WTC11 (cell line): ENCODE measurements at regions not wholly inside any gene's neighbourhood (a gene's known extent, or its start where the extent isn't known, plus 50 kb on each side); places are given as distances from the start of the nearest gene placed in this dataset.
"Not testable (repeated sequence)": the region's sequence is repeated elsewhere in the genome, so short reads cannot be mapped to it uniquely, and the experiment has no call there.

Experiments
- ATF1 ChIP-seq: sonication (generic); formaldehyde crosslinking; IDR thresholded peaks from 2 replicates; pipeline ENCODE4 v1.8.1; 2023; ENCODE audit warnings: mild to moderate bottlenecking, moderate library complexity, missing genetic modification reagents
- ESRRA ChIP-seq: sonication (generic); formaldehyde crosslinking; IDR thresholded peaks from 2 replicates; pipeline ENCODE4 v1.8.1; 2022; ENCODE audit warnings: mild to moderate bottlenecking, missing genetic modification reagents, borderline replicate concordance
- MAX ChIP-seq: sonication (generic); formaldehyde crosslinking; IDR thresholded peaks from 2 replicates; pipeline ENCODE4 v1.8.0; 2022; ENCODE audit warnings: mild to moderate bottlenecking, missing genetic modification reagents
- NR2C2 ChIP-seq: sonication (generic); formaldehyde crosslinking; IDR thresholded peaks from 2 replicates; pipeline ENCODE4 v1.8.0; 2022; ENCODE audit warnings: mild to moderate bottlenecking, missing genetic modification reagents
- ZNF317 ChIP-seq: sonication (generic); formaldehyde crosslinking; IDR thresholded peaks from 2 replicates; pipeline ENCODE4 v1.8.1; 2023; ENCODE audit warnings: low read depth, mild to moderate bottlenecking, moderate library complexity, missing genetic modification reagents, borderline replicate concordance
- TF ChIP-seq, protein P1 (sequence below): fragments of 200-600 bp; IDR thresholded peaks from 2 replicates; pipeline ENCODE4 v1.8.0; 2022; ENCODE audit warnings: antibody characterized with exemption
- TF ChIP-seq, protein P2 (sequence below): sonication (generic); formaldehyde crosslinking; IDR thresholded peaks from 2 replicates; pipeline ENCODE4 v1.8.1; 2022; ENCODE audit warnings: mild to moderate bottlenecking, missing genetic modification reagents, moderate library complexity, borderline replicate concordance

DNA sequence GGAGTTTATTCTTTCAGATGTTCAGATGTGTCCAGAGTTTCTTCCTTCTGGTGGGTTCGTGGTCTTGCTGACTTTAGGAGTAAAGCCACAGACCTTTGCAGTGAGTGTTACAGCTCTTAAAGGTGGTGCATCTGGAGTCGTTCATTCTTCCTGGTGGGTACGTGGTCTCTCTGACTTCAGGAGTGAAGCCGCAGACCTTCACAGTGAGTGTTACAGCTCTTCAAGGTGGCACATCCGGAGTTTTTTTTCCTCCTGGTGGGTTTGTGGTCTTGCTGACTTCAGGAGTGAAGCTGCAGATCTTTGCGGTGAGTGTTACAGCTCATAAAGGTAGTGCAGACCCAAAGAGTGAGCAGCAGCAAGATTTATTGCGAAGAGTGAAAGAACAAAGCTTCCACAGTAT lies 1263.2 kb downstream of the REEP3 start:
- TF ChIP-seq, protein P1, sequence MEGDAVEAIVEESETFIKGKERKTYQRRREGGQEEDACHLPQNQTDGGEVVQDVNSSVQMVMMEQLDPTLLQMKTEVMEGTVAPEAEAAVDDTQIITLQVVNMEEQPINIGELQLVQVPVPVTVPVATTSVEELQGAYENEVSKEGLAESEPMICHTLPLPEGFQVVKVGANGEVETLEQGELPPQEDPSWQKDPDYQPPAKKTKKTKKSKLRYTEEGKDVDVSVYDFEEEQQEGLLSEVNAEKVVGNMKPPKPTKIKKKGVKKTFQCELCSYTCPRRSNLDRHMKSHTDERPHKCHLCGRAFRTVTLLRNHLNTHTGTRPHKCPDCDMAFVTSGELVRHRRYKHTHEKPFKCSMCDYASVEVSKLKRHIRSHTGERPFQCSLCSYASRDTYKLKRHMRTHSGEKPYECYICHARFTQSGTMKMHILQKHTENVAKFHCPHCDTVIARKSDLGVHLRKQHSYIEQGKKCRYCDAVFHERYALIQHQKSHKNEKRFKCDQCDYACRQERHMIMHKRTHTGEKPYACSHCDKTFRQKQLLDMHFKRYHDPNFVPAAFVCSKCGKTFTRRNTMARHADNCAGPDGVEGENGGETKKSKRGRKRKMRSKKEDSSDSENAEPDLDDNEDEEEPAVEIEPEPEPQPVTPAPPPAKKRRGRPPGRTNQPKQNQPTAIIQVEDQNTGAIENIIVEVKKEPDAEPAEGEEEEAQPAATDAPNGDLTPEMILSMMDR: not testable (repeated sequence)
- not testable (repeated sequence) for TF ChIP-seq MAX (CRISPR knock-in tag); ATF1; ESRRA (CRISPR knock-in tag); NR2C2 (CRISPR knock-in tag); ZNF317
- TF ChIP-seq, protein P2, sequence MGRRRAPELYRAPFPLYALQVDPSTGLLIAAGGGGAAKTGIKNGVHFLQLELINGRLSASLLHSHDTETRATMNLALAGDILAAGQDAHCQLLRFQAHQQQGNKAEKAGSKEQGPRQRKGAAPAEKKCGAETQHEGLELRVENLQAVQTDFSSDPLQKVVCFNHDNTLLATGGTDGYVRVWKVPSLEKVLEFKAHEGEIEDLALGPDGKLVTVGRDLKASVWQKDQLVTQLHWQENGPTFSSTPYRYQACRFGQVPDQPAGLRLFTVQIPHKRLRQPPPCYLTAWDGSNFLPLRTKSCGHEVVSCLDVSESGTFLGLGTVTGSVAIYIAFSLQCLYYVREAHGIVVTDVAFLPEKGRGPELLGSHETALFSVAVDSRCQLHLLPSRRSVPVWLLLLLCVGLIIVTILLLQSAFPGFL: not testable (repeated sequence)
